Keratinocyte (primary cell): ENCODE measurements at regions not wholly inside any gene's neighbourhood (a gene's known extent, or its start where the extent isn't known, plus 50 kb on each side); places are given as distances from the start of the nearest gene placed in this dataset.

Experiments used
- DNase-seq: peaks from one replicate; pipeline ENCODE4 v3.0.0-alpha.2; 2011; ENCODE audit warnings: low read depth, missing footprints, low spot score
- FAIRE-seq: peaks from 2 replicates; lab custom pipeline; 2011; peaks lifted over from hg19 to GRCh38; lab: Jason Lieb, UNC
- H2AFZ ChIP-seq: 2 replicates; pipeline ENCODE4 v1.6.0; 2012; ENCODE audit warnings: low read length, control low read depth, inconsistent platforms; ENCODE audit not compliant: control insufficient read depth
- H3K27ac ChIP-seq: 2 replicates; pipeline ENCODE4 v1.5.1; 2011; ENCODE audit warnings: low read length; ENCODE audit not compliant: control insufficient read depth, insufficient read depth
- H3K27me3 ChIP-seq: 3 replicates; pipeline ENCODE4 v1.6.0; 2011; ENCODE audit warnings: low read length; ENCODE audit not compliant: control insufficient read depth, insufficient read depth; ENCODE audit errors: extremely low read depth
- H3K36me3 ChIP-seq, 2 experiments: 2 replicates in 1 of 2; 3 replicates in 1 of 2; pipeline ENCODE4 v1.5.1; 2011; ENCODE audit warnings: low read length in 2 of 2, mild to moderate bottlenecking in 1 of 2; ENCODE audit not compliant: control insufficient read depth in 2 of 2, insufficient read depth in 2 of 2; ENCODE audit errors: extremely low read depth in 1 of 2
- H3K4me1 ChIP-seq: 3 replicates; pipeline ENCODE4 v1.5.1; 2011; ENCODE audit warnings: low read length; ENCODE audit not compliant: control insufficient read depth, insufficient read depth; ENCODE audit errors: extremely low read depth
- H3K4me2 ChIP-seq: 3 replicates; pipeline ENCODE4 v1.6.0; 2011; ENCODE audit warnings: low read depth, low read length; ENCODE audit not compliant: control insufficient read depth, insufficient read depth; ENCODE audit errors: extremely low read depth
- H3K4me3 ChIP-seq, 3 experiments: fragments of 200-600 bp in 1 of 3; sonication (generic) in 1 of 3; 2 replicates in 2 of 3; 3 replicates in 1 of 3; pipeline ENCODE4 v1.5.1; 2011 to 2016; ENCODE audit warnings: low read length in 3 of 3, mild to moderate bottlenecking in 3 of 3, control low read depth in 2 of 3, inconsistent platforms in 1 of 3, low read depth in 1 of 3, mixed read lengths in 1 of 3, mixed run types in 1 of 3, moderate library complexity in 1 of 3; ENCODE audit not compliant: control insufficient read depth in 2 of 3, insufficient read depth in 2 of 3; ENCODE audit errors: extremely low read depth in 1 of 3
- H3K79me2 ChIP-seq: 2 replicates; pipeline ENCODE4 v1.6.0; 2012; ENCODE audit warnings: low read length; ENCODE audit not compliant: control insufficient read depth, insufficient read depth
- H3K9ac ChIP-seq: 3 replicates; pipeline ENCODE4 v1.6.0; 2011; ENCODE audit warnings: low read length; ENCODE audit not compliant: control insufficient read depth, insufficient read depth; ENCODE audit errors: extremely low read depth
- H3K9me1 ChIP-seq: 3 replicates; pipeline ENCODE4 v1.6.0; 2011; ENCODE audit warnings: low read length; ENCODE audit not compliant: control insufficient read depth, insufficient read depth; ENCODE audit errors: extremely low read depth
- H3K9me3 ChIP-seq: 2 replicates; pipeline ENCODE4 v1.5.1; 2012; ENCODE audit warnings: low read depth, low read length; ENCODE audit not compliant: control insufficient read depth
- H4K20me1 ChIP-seq: 3 replicates; pipeline ENCODE4 v1.6.0; 2011; ENCODE audit warnings: low read length; ENCODE audit not compliant: control insufficient read depth, insufficient read depth; ENCODE audit errors: extremely low read depth
- EZH2 ChIP-seq: IDR thresholded peaks from one replicate; pipeline ENCODE4 v1.6.1; 2012; ENCODE audit warnings: inconsistent platforms, mild to moderate bottlenecking, low read length, moderate library complexity
- dilution Hi-C: fragments of 300-500 bp; cut with MboI; formaldehyde crosslinking; loops from one replicate; pipeline ENCODE4 v1.7.0; 2020; ENCODE audit warnings: low sequenced_read_pairs; ENCODE audit not compliant: extremely low pct_ligation_motif_present
- TF ChIP-seq, protein P1 (sequence below), 3 experiments: IDR thresholded peaks in 1 of 3; conservative IDR thresholded peaks in 1 of 3; optimal IDR thresholded peaks in 1 of 3; 2 replicates in 2 of 3; 3 replicates in 1 of 3; pipeline versions ENCODE3 to v1.5.1; 2011; ENCODE audit warnings: low read length in 3 of 3, mild to moderate bottlenecking in 3 of 3, moderate library complexity in 2 of 3, control low read depth in 1 of 3, inconsistent platforms in 1 of 3; ENCODE audit not compliant: insufficient read depth in 2 of 3; ENCODE audit errors: extremely low read depth in 1 of 3

DNA sequence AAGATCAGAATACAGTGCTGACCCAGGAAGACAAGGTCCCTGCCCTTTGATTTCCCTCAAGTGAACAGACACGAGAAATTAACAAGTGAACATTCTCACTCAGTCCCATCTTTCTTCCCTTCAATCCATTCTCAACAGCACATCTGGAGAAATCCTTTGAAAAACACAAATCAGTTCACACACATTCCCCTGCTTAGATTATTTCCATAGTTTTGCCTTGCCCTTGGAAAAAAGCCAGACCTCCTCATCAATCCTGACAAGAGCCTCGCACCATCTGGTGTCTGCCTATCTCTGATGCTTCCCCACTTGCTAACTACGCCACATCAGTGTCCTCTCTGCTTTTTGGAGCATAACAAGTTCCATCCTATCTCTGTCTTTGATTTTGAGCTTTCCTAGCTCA is 94.4 kb upstream of the KIAA1217 start:
- dilution Hi-C loops: no loop called here
- Histone ChIP-seq H3K4me1 (no peaks in the 10 kb centered on the region), H3K4me3 (no peak overlapping the region), H3K27ac (no peak overlapping the region), H3K27me3 (no peaks in the 10 kb centered on the region), H3K4me2 (no peak overlapping the region), H3K36me3 (no peaks in the 10 kb centered on the region), H3K79me2 (no peaks in the 10 kb centered on the region), H2AFZ (no peak overlapping the region), H3K9ac (no peak overlapping the region), H3K9me3 (no peaks in the 10 kb centered on the region), H3K9me1 (no peaks in the 10 kb centered on the region), H4K20me1 (no peaks in the 10 kb centered on the region)
- no peak for FAIRE-seq
- DNase-seq: no peak
- no peak for TF ChIP-seq EZH2
- TF ChIP-seq, protein P1, sequence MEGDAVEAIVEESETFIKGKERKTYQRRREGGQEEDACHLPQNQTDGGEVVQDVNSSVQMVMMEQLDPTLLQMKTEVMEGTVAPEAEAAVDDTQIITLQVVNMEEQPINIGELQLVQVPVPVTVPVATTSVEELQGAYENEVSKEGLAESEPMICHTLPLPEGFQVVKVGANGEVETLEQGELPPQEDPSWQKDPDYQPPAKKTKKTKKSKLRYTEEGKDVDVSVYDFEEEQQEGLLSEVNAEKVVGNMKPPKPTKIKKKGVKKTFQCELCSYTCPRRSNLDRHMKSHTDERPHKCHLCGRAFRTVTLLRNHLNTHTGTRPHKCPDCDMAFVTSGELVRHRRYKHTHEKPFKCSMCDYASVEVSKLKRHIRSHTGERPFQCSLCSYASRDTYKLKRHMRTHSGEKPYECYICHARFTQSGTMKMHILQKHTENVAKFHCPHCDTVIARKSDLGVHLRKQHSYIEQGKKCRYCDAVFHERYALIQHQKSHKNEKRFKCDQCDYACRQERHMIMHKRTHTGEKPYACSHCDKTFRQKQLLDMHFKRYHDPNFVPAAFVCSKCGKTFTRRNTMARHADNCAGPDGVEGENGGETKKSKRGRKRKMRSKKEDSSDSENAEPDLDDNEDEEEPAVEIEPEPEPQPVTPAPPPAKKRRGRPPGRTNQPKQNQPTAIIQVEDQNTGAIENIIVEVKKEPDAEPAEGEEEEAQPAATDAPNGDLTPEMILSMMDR (optimal IDR thresholded peaks at IDR 0.05 in 1 of 3, IDR thresholded peaks at IDR 0.05 in 1 of 3, conservative IDR thresholded peaks at IDR 0.05 in 1 of 3; ENCODE audit: extremely low read depth in 1 of 3, insufficient read depth in 2 of 3, low read length in 3 of 3): no peak

DNA sequence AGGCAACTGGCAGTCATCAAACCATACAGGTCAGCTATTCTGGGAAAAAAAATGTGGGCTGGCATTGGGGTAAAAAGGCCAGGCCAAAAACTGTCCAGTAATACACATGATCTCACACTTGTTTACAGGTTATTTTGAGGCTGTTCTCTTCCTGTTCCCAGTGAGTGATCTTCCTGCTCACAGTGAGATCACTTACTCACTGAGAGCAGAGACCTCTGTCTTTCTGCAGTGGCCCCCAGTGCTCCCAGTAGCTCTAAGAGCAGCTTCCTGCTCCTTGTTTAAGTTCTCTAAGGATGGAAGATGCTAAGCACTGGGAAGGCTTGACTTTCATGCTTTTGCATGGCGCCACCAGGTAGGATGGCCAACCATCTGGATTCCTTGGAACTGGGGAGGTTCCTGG is 93.5 kb upstream of the KIAA1217 start:
- no peaks in the 10 kb centered on the region for H3K27me3 ChIP-seq
- no peaks in the 10 kb centered on the region for H3K9me3 ChIP-seq
- TF ChIP-seq, protein P1 (optimal IDR thresholded peaks at IDR 0.05 in 1 of 3, IDR thresholded peaks at IDR 0.05 in 1 of 3, conservative IDR thresholded peaks at IDR 0.05 in 1 of 3; ENCODE audit: extremely low read depth in 1 of 3, insufficient read depth in 2 of 3, low read length in 3 of 3): no peak
- TF ChIP-seq EZH2: no peak
- H2AFZ ChIP-seq: no peak overlapping the region
- no peak for FAIRE-seq
- H4K20me1 ChIP-seq: no peaks in the 10 kb centered on the region
- H3K79me2 ChIP-seq: no peaks in the 10 kb centered on the region
- no peak overlapping the region for H3K4me2 ChIP-seq
- no peak overlapping the region for H3K27ac ChIP-seq
- DNase-seq: no peak
- dilution Hi-C loops: no loop called here
- no peaks in the 10 kb centered on the region for H3K4me1 ChIP-seq
- no peaks in the 10 kb centered on the region for H3K36me3 ChIP-seq
- H3K4me3 ChIP-seq: no peak overlapping the region
- H3K9ac ChIP-seq: no peak overlapping the region
- no peaks in the 10 kb centered on the region for H3K9me1 ChIP-seq
